Colon (tissue), 2 donors: ENCODE measurements at regions not wholly inside any gene's neighbourhood (a gene's known extent, or its start where the extent isn't known, plus 50 kb on each side); places are given as distances from the start of the nearest gene placed in this dataset.
"Not testable (repeated sequence)": the region's sequence is repeated elsewhere in the genome, so short reads cannot be mapped to it uniquely, and the experiment has no call there.

Source experiments
- FAIRE-seq: peaks from 2 replicates; lab custom pipeline; 2012; peaks lifted over from hg19 to GRCh38; lab: Jason Lieb, UNC
- donor health status: control.
- donor health status: control.

- FAIRE-seq: no peak
These were observed 457.4 kb downstream of the SETD4 start for GRCh38 chr21:35602811-35603362.

DNA sequence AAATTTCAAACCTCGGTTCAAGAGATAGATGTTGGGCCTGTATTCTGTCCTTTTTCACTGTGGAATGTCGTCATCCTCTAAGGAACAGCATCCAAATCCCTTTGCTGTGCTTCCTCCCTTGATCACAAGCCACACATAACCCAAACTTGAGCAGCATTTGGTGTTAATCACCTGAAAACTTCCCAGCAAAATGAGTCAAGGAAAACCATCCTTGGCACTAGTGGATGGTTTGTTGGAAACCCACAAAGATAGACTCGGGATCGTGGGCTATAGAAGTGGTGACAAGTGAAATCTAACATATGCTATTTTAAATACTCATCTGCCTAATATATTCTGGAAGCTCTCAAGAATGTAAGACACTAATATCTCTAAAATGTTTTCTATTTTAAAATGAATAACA lies 459.1 kb downstream of the SETD4 start:
- FAIRE-seq: no peak

GRCh38 chr21:35599164-35599563 lies 461.2 kb downstream of the SETD4 start:
- no peak for FAIRE-seq

- no peak for FAIRE-seq
These were observed 462.5 kb downstream of the SETD4 start for GRCh38 chr21:35597750-35598339.

GRCh38 chr21:35594905-35595304 lies 465.4 kb downstream of the SETD4 start:
- FAIRE-seq: no peak

GRCh38 chr21:35593000-35593502 lies 467.3 kb downstream of the SETD4 start:
- no peak for FAIRE-seq

- FAIRE-seq: not testable (repeated sequence)
These were observed 470.0 kb downstream of the SETD4 start for GRCh38 chr21:35590284-35590683.

GRCh38 chr21:35587841-35588380 lies 472.4 kb downstream of the SETD4 start:
- no peak for FAIRE-seq

GRCh38 chr21:35586305-35586704 lies 474.0 kb downstream of the SETD4 start:
- FAIRE-seq: no peak

- no peak for FAIRE-seq
These were observed 474.4 kb downstream of the SETD4 start for GRCh38 chr21:35585878-35586277.

DNA sequence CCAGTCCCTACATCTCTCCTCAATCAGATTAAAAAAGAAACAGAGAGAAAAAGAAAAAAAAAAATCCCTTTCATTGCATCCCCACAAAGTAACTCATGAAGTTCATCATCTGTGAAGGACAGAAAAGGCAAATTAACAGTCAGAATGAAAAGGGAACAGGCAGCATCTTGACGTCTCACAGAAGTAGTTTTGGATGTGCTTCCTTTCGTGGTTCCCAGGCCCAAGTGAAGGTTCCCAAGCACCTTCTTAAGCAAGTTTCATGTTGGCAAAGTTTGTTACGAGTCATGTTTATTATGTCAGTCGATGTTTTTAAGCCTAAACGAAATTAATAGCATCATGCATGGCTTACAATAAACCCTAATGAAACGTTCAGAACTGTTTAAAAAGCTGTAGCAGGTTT lies 475.2 kb downstream of the SETD4 start:
- FAIRE-seq: no peak

GRCh38 chr21:35583566-35584216 lies 476.6 kb downstream of the SETD4 start:
- FAIRE-seq: no peak

- no peak for FAIRE-seq
These were observed 477.6 kb downstream of the SETD4 start for GRCh38 chr21:35582731-35583130.

DNA sequence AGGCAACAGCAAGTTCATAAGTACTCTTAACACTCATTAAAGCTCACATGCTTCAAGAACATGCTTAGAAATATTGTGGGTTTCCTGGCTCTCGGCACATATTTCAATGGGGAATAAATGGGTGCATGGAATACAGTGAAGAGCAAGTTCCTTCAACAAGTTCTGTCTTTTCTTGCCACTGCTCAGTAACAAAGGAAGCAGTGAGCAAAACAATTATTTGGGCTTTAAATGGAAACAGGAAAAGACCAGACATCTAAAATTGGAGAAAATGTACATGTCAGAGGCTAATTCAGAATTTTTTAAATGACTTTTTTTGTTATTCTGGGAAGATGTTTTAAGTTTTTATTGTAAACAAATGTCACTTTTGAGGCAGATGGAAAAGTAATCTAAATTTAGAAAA lies 478.7 kb downstream of the SETD4 start:
- FAIRE-seq: no peak

GRCh38 chr21:35579520-35580293 lies 480.6 kb downstream of the SETD4 start:
- no peak for FAIRE-seq

DNA sequence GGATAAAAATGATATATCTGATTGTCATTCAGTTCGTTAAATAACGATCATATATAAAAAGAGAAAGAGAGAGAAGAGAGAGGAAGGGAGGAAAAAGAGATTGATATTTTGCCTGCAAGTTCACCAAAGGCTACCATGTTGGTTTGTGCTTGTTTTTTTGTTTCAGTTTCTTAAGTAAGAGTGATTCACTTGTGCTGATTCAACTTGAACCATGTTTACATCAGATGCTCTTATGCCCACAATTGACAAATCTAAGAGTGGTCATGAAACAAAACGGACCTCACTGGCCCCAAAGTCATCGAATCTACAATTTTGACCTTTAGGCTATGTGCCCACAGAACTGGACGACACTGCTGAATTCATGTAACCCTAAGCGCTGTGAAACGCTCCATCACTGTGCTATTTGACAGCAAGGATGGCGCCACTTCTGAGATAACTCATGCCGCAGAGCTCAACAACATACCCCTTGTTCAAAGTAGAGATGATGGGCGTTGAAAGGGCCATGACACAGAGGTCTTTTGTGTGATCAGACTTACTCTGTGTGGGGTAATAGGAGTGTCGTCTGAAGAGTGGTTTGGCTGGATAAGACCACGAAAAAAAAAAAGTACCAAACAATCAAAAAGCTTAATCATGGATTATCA lies 481.4 kb downstream of the SETD4 start:
- FAIRE-seq: no peak

DNA sequence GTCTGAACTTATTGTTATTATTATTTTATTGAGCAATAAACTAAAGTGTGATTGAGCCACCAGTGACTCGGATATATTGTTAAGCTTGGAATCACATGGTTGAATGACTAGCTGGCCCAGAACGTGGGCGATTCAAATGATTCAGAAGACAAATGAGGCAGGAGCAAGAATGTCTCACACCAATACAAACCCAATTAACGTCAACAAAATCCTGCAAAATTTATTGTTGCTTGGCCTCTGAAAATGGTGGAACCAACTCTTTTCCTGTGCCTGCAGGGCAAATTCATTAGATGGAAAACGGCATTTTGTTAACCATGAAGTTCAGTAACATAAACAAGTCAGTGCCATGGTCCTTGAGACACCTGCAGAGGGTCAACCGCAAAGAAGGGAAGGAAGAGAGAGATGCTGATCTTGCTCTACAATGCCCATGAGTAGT lies 482.0 kb downstream of the SETD4 start:
- no peak for FAIRE-seq

DNA sequence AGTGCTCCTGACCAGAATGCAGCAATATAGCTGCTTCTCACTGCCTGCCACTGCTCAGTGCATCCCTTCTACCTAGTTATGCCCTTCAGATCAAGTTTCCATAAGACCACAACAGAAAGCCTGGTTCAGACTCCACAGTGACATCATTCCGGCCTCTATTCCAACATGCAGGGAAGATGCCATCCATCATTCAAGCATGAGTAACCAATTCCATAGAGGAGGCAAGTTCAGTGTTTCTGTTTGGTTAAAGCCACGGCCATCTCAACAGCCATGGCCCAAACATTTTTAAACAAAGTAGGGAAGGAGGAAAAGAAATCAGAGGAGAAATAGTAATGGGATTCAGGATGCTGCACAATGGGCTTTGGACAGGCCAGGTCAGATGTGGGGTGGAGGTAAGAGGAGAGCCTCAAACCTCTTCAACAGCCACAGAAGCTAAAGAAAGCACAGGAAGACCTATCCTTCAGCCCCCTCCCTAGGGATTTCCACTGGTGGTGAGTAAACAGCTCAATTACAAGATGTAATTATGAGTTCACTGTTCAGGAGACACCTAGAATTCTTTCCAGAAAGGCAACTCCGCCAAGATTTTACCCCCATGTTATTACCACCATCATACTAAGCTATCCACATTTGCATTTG lies 484.9 kb downstream of the SETD4 start:
- no peak for FAIRE-seq

GRCh38 chr21:35573472-35574374 lies 486.6 kb downstream of the SETD4 start:
- no peak for FAIRE-seq

DNA sequence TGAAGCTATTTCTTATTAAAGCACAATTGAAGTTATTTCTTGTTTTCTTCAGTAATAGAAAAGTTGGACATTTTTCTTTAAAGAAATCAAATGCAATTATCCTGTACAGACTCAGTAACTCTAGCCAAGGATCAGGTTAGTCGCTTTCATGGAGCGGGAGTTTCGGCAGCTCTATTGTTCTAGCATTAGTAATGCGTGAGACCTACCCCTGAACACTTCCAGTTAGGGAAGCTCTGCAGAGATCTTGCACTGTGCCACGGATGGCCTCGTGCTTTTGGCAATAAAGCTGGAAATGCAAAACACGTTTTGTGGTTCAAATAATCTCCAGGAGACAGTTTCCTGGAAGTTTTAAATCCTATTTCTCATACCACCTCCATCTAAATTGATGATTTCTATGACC lies 488.4 kb downstream of the SETD4 start:
- no peak for FAIRE-seq

- no peak for FAIRE-seq
These were observed 491.7 kb downstream of the SETD4 start for GRCh38 chr21:35568643-35569042.
